Activated B cell treated with CpG ODN at 0.5 μM for 24 hours (primary cell): ENCODE measurements at regions not wholly inside any gene's neighbourhood (a gene's known extent, or its start where the extent isn't known, plus 50 kb on each side); places are given as distances from the start of the nearest gene placed in this dataset.

Experiments used
- ATAC-seq: fragments of 200-7000 bp; cut with Tn5 transposase; one replicate; pipeline ENCODE4 v1.10.0; 2021; ENCODE audit warnings: low read depth, mild to moderate bottlenecking, moderate library complexity
- CTCF ChIA-PET: fragments of 350-600 bp; sonication (Branson Sonifier 250); formaldehyde crosslinking; loops from one replicate; lab custom pipeline; 2021; ENCODE audit warnings: antibody characterized with exemption; lab: Charles Lee
- POLR2A ChIA-PET: fragments of 350-600 bp; sonication (Branson Sonifier 250); formaldehyde crosslinking; loops from one replicate; lab custom pipeline; 2021; ENCODE audit warnings: antibody characterized with exemption; lab: Charles Lee
- DNase-seq: peaks from one replicate; pipeline ENCODE4 v3.0.0; 2022
- H3K27ac Mint-ChIP-seq: one replicate; pipeline ENCODE4 v1.8.0; 2020; ENCODE audit warnings: mixed read lengths
- H3K27me3 Mint-ChIP-seq: one replicate; pipeline ENCODE4 v1.8.0; 2021; ENCODE audit warnings: mixed read lengths
- H3K36me3 Mint-ChIP-seq: one replicate; pipeline ENCODE4 v1.8.0; 2021; ENCODE audit warnings: low read depth, mixed read lengths
- H3K4me1 Mint-ChIP-seq: one replicate; pipeline ENCODE4 v1.8.0; 2021; ENCODE audit warnings: mixed read lengths
- H3K4me3 Mint-ChIP-seq: one replicate; pipeline ENCODE4 v1.8.0; 2020; ENCODE audit warnings: mild to moderate bottlenecking, mixed read lengths
- H3K9me3 Mint-ChIP-seq: one replicate; pipeline ENCODE4 v1.8.0; 2020; ENCODE audit warnings: mixed read lengths
- intact Hi-C: fragments of 100-400 bp; cut with micrococcal nuclease; formaldehyde crosslinking; loops from one replicate; pipeline ENCODE4 v1.15.1; 2024
- TF ChIP-seq, protein P1 (sequence below): fragments of 200-600 bp; IDR thresholded peaks from one replicate; pipeline ENCODE4 v1.8.0; 2022; ENCODE audit warnings: antibody characterized with exemption, mild to moderate bottlenecking

DNA sequence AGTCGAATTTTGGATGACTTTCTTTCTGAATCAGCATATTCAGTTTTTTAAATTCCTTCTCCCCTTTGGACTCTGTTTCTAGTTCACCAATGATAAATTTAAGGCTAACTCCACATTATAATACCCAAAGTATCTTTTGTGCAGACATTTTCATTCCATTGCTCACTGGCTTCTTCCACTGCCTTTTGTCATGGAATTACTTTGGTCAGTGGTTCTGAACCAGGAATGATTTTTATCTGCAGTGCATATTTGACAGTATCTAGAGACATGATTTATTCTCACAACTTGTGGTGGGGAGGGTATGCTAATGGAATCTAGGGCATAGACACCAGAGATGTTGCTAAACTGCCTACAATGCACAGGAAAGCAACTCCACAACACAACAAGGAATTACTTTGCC lies 234.4 kb upstream of the PRKD1 start:
- Mint-ChIP-seq H3K27ac (no peak overlapping the region), H3K4me1 (no peaks in the 10 kb centered on the region), H3K9me3 (no peaks in the 10 kb centered on the region), H3K36me3 (no peaks in the 10 kb centered on the region), H3K4me3 (no peak overlapping the region), H3K27me3 (no peaks in the 10 kb centered on the region)
- ChIA-PET CTCF (no interaction called here), POLR2A (no interaction called here)
- no peak for DNase-seq
- ATAC-seq = no peak
- intact Hi-C loops = no loop called here
- TF ChIP-seq, protein P1, sequence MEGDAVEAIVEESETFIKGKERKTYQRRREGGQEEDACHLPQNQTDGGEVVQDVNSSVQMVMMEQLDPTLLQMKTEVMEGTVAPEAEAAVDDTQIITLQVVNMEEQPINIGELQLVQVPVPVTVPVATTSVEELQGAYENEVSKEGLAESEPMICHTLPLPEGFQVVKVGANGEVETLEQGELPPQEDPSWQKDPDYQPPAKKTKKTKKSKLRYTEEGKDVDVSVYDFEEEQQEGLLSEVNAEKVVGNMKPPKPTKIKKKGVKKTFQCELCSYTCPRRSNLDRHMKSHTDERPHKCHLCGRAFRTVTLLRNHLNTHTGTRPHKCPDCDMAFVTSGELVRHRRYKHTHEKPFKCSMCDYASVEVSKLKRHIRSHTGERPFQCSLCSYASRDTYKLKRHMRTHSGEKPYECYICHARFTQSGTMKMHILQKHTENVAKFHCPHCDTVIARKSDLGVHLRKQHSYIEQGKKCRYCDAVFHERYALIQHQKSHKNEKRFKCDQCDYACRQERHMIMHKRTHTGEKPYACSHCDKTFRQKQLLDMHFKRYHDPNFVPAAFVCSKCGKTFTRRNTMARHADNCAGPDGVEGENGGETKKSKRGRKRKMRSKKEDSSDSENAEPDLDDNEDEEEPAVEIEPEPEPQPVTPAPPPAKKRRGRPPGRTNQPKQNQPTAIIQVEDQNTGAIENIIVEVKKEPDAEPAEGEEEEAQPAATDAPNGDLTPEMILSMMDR = no peak

DNA sequence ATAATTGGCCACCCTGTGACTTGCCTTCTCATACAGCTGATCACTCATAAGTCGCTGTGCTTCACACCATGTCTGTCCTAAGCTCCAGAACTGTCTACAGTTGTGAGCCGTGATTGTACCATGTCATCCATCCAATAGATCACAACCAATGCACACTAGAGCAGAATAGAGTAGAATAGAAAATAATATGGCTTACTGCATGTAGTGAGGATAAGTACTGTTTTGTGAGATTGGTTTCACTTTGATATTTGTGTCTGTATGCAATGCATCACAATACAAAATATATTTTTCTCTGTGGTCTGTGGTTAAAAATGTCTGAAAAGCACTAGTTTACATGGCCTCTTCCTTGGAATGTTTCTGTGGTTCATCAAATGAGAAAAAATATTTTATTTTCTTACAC lies 237.6 kb upstream of the PRKD1 start:
- Mint-ChIP-seq H3K9me3 (peaks cover 7% of the 10 kb centered on the region), H3K36me3 (no peaks in the 10 kb centered on the region), H3K4me3 (no peak overlapping the region), H3K27ac (no peak overlapping the region), H3K4me1 (no peaks in the 10 kb centered on the region), H3K27me3 (no peaks in the 10 kb centered on the region)
- intact Hi-C loops = no loop called here
- ChIA-PET POLR2A (no interaction called here), CTCF (no interaction called here)
- ATAC-seq (no peak), DNase-seq (no peak)
- TF ChIP-seq, protein P1 = no peak

DNA sequence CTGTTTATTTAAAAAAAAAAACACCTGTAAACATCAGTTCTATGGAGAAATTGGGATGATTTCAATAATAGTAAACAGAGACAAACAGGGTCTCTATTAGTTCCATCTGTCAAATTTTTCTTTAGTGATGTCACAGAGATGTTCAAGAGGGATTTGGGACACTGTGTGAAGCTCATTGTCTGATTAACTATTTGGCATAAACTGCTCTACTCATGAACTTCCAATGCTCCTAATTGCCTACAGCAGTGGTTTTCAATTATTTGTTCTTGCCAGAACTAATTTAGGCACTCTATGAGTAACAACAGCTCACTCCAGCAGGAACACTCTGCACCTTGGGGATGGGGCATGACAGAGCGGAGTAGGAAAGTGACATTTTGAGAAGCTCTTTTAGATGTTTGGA lies 250.1 kb upstream of the PRKD1 start:
- Mint-ChIP-seq H3K4me3 (no peak overlapping the region), H3K27ac (no peak overlapping the region), H3K4me1 (no peaks in the 10 kb centered on the region), H3K36me3 (no peaks in the 10 kb centered on the region), H3K27me3 (no peaks in the 10 kb centered on the region), H3K9me3 (no peaks in the 10 kb centered on the region)
- ATAC-seq = no peak
- intact Hi-C loops = no loop called here
- no peak for DNase-seq
- CTCF ChIA-PET = no interaction called here
- POLR2A ChIA-PET = no interaction called here
- TF ChIP-seq, protein P1 = no peak

DNA sequence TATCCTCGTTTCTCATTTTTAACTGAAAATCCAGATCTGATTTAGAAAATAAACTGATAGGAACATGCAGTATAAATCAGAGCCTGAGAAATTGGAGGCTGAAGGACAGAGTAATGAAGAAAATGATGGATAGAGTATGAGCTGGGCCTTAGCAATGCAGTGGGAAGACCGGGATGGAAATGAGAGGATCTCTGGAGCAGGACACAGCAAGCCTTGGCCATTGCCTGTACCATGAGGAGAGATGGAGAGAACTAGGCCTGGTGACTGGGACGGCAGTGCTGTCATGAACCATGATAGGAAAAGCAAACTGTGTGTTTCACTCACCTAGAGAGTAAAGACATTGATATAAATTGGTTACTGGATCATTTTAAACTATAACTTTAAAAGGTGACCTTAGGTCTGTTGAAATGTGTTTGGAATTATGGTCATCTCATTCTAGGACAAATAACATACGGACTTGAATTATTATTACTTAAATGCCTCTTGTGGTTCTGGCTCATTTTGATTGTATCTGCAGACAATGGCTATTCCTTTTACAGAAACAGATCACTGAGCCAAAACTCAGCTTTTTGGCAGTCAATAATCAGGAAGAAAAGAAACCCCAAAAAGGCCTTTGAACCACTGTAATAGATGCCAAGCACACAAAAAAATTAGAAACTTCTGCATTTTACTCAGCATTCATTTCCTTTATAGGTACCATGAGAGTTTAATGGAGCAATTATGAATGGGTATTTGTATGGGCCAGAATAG lies 251.9 kb upstream of the PRKD1 start:
- Mint-ChIP-seq H3K27ac (no peak overlapping the region), H3K9me3 (no peaks in the 10 kb centered on the region), H3K4me3 (no peak overlapping the region), H3K4me1 (no peaks in the 10 kb centered on the region), H3K36me3 (no peaks in the 10 kb centered on the region), H3K27me3 (no peaks in the 10 kb centered on the region)
- CTCF ChIA-PET = no interaction called here
- TF ChIP-seq, protein P1 = no peak
- POLR2A ChIA-PET = no interaction called here
- ATAC-seq (no peak), DNase-seq (no peak)
- intact Hi-C loops = no loop called here

DNA sequence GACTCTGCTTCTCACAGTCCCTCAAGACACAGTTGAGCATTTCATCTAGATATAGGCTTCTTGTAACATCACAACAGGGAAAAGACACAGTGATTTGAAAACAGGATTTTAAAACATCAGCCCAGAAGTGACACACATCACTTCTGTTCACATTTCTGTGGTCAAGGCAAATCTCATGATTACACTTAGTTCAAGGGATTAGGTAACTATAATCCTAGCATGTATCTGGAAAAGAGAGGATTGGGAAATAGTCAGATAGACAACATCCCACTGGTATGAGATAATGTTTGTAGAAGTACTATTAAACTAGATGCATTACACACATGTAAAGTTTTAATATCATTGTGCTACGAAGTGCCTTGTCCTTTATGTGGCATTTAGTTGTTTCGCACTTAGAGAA lies 252.6 kb upstream of the PRKD1 start:
- no peak for DNase-seq
- H3K9me3 Mint-ChIP-seq = no peaks in the 10 kb centered on the region
- H3K4me3 Mint-ChIP-seq = no peak overlapping the region
- ChIA-PET POLR2A (no interaction called here), CTCF (no interaction called here)
- intact Hi-C loops = no loop called here
- no peaks in the 10 kb centered on the region for H3K4me1 Mint-ChIP-seq
- TF ChIP-seq, protein P1 = no peak
- H3K27me3 Mint-ChIP-seq = no peaks in the 10 kb centered on the region
- ATAC-seq = no peak
- H3K36me3 Mint-ChIP-seq = no peaks in the 10 kb centered on the region
- no peak overlapping the region for H3K27ac Mint-ChIP-seq
